ENCODE measurements at regions not wholly inside any gene's neighbourhood (a gene's known extent, or its start where the extent isn't known, plus 50 kb on each side); places are given as distances from the start of the nearest gene placed in this dataset.

DNA sequence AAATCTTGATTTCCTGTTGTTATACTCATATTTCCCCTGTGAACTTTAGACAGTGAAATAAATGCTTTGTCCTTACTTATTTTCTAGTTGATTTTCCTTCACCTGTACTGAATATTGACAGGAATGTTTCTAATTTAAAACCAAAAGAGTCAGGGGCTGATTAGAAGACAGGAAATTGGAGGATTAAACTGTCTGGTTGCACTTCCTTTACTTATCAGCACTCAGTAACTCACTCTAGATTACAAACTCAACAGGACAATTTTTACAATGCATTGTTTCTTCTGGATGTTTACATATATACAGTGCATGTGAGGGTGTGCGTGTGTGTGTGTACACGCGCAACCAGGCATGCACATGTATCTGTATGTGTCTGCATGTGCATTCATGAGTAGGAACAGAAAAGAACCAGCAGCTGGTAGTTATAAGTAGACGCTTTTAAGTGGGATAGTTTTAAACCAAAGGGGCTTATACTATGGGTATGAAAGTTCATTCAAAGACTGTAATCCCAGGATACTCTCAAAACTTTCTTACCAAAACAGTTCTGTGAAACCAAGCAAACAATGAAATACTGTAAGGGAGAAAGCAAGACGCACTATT is 212.0 kb upstream of the NFIA start:
- no peaks in the 10 kb centered on the region for H3K27me3 Mint-ChIP-seq
- no peaks in the 10 kb centered on the region for H3K9me3 Mint-ChIP-seq
- no peaks in the 10 kb centered on the region for H3K36me3 Mint-ChIP-seq (ENCODE audit: low read depth)
- H3K4me1 Mint-ChIP-seq (ENCODE audit: low read depth) = peaks cover 7% of the 10 kb centered on the region
- no peak overlapping the region for H3K4me3 Mint-ChIP-seq
- H3K27ac Mint-ChIP-seq = no peak overlapping the region
- intact Hi-C loops (cut with micrococcal nuclease) = no loop called here

DNA sequence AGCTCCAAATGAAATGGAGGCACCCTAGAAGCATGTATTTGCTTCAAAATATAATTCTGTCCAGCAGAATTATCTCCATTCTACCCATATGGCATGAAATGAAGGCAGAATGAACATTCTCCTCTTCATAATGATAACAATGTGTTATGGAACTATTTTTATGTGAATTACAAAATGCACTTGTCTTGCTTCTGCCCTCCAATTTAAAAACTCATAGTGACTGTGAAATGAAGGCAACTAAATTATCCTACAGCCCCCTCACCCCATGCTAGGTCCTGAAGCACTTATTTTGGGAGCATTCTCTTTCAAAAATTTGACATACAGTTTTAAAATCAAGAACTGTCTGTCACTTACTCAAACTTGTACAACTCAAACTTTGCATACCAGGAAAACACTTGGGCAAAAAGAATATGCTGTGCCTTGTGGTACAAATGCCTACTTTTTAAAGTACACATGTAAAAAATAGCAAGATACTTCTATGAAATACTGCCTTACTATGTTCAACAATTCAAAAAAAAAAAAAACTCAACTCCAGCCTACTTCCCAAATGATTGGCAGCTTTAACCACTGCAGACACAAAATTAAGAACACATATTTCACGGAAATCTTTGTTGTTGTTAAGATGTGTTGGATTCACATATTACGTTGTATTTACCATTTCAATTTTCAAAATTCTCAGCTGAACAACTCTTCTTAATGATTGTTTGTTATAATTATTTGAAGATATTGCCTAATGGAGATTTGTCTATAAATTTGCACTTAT is 213.3 kb upstream of the NFIA start:
- no peak overlapping the region for H3K27ac Mint-ChIP-seq
- H3K36me3 Mint-ChIP-seq (ENCODE audit: low read depth) = no peaks in the 10 kb centered on the region
- intact Hi-C loops (cut with micrococcal nuclease) = no loop called here
- H3K27me3 Mint-ChIP-seq = no peaks in the 10 kb centered on the region
- H3K9me3 Mint-ChIP-seq = no peaks in the 10 kb centered on the region
- H3K4me3 Mint-ChIP-seq = no peak overlapping the region
- H3K4me1 Mint-ChIP-seq (ENCODE audit: low read depth) = no peaks in the 10 kb centered on the region

DNA sequence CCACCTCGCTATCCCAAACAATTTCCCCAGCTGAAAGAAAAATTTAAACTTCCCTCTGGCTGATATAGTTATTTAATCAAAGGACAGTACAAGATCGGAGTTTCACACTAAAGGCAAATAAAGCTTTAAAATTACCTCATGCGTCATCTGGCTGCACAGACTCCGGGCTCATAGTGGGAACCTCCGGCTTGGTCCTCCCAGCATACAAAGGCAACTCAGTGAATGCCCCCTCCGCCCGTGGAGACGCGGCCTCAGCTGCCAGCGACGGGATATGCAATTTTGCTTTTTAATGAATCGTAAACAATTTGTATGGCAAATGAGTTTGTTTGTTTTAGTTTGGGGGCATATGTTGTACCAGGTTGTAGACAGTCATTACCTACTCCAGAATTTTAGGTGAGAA is 214.6 kb upstream of the NFIA start:
- no peak overlapping the region for H3K4me3 Mint-ChIP-seq
- H3K4me1 Mint-ChIP-seq (ENCODE audit: low read depth) = no peaks in the 10 kb centered on the region
- intact Hi-C loops (cut with micrococcal nuclease) = no loop called here
- no peaks in the 10 kb centered on the region for H3K9me3 Mint-ChIP-seq
- no peaks in the 10 kb centered on the region for H3K36me3 Mint-ChIP-seq (ENCODE audit: low read depth)
- no peaks in the 10 kb centered on the region for H3K27me3 Mint-ChIP-seq
- no peak overlapping the region for H3K27ac Mint-ChIP-seq

DNA sequence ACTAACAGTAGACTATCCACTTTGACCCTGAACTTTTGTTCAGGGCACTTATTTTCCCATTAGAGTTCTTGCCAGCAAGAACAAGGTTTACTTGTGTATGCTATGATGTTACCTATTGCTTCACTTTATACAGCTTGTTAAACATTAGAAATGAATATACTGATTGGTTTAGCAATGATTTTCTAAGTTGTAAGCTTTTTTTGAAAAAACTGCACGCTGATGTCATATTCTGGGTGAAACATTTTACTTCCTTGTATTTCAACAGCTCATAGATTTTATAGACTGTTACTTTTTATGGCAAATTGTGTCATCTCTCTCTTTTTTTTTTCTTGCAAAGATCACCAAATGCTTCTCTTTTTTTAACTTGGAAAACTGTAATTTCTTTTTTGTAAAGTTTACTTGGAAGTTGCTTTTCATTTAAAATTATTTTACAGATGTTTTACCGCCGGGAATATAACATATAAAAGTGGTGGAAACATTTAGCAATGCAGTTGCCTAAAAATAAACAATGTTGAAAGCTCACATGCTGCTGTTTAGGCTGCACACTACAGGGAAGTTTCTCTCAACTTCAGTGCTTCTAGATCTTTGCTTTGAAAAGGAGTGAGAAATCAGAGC is 215.3 kb upstream of the NFIA start:
- Mint-ChIP-seq H3K9me3 (no peaks in the 10 kb centered on the region), H3K27ac (no peak overlapping the region), H3K27me3 (no peaks in the 10 kb centered on the region), H3K4me1 (ENCODE audit: low read depth) (no peaks in the 10 kb centered on the region), H3K4me3 (no peak overlapping the region), H3K36me3 (ENCODE audit: low read depth) (no peaks in the 10 kb centered on the region)
- intact Hi-C loops (cut with micrococcal nuclease) = no loop called here

DNA sequence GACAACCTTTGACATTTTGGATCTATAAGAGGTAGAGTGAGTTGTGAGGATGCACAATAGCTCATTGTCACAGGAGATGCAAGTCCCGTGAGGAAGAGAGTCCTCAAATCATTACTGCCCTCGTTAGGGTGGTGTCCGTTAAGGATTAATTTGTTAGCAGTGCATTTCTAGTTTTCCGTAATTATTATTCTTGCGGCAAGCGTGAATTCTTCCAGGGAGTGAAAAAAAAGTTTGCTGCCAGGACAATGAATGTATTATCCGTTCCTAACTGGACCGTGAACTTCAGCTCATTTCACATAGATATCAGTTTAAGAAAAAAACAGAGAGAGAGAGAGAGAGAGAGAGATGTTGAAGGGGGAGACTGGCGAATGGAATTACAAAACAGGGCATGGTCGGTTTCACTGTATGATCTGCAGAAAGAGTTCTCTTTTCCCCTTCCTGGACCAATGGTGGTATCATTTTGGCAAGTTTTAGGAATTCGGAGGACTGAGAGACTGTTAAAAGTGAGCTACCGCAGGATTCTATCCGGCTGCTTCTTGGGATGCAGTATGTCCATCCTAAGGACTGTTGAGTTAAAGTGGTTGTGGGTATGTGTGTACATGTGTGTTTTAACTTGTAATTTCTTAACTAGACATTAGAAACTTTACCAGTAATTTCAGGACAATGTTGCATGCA is 216.0 kb upstream of the NFIA start:
- intact Hi-C loops (cut with micrococcal nuclease) = no loop called here
- Mint-ChIP-seq H3K27me3 (no peaks in the 10 kb centered on the region), H3K36me3 (ENCODE audit: low read depth) (no peaks in the 10 kb centered on the region), H3K9me3 (no peaks in the 10 kb centered on the region), H3K4me1 (ENCODE audit: low read depth) (no peaks in the 10 kb centered on the region), H3K4me3 (no peak overlapping the region), H3K27ac (no peak overlapping the region)

DNA sequence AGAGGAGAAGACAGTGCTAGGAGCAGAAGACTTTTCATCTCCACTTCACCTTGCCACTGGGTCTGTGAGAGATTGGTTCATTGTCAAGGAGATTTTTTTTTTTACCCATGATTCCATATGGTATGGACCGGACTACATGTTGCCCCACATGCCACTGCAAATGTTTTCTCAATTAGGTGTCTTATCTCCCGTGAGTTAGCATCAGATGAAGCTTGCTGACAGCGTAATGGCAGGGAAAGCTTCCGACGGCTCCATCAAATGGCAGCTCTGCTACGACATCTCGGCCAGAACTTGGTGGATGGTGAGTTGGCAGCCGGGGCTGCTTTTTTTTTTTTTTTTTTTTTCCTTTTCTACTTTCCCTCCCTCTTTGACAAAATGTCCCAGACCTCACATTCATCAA is 217.2 kb upstream of the NFIA start:
- no peaks in the 10 kb centered on the region for H3K36me3 Mint-ChIP-seq (ENCODE audit: low read depth)
- no peaks in the 10 kb centered on the region for H3K9me3 Mint-ChIP-seq
- H3K4me1 Mint-ChIP-seq (ENCODE audit: low read depth) = no peaks in the 10 kb centered on the region
- H3K4me3 Mint-ChIP-seq = no peak overlapping the region
- no peak overlapping the region for H3K27ac Mint-ChIP-seq
- no peaks in the 10 kb centered on the region for H3K27me3 Mint-ChIP-seq
- intact Hi-C loops (cut with micrococcal nuclease) = no loop called here

DNA sequence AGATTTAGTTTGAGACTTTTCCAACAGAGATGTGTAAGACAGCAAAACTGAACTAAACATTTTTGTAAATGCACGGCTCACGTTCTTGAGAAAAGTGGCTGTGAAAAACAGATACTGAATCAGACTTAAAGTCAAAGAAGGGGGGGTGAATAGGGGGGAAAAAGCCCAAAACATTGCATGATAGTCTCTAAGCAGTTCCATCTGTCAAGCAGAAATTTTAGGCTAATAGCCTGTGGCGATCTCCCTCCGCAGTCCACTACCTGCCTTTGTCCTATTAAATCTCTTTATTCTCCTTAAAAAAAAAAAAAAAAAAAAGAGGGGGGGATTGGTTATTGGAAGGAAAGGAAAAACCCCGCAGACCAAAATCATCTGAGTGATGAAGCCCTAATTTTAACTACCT is 217.6 kb upstream of the NFIA start:
- Mint-ChIP-seq H3K4me1 (ENCODE audit: low read depth) (no peaks in the 10 kb centered on the region), H3K4me3 (no peak overlapping the region), H3K36me3 (ENCODE audit: low read depth) (no peaks in the 10 kb centered on the region), H3K9me3 (no peaks in the 10 kb centered on the region), H3K27ac (no peak overlapping the region), H3K27me3 (no peaks in the 10 kb centered on the region)
- intact Hi-C loops (cut with micrococcal nuclease) = no loop called here

DNA sequence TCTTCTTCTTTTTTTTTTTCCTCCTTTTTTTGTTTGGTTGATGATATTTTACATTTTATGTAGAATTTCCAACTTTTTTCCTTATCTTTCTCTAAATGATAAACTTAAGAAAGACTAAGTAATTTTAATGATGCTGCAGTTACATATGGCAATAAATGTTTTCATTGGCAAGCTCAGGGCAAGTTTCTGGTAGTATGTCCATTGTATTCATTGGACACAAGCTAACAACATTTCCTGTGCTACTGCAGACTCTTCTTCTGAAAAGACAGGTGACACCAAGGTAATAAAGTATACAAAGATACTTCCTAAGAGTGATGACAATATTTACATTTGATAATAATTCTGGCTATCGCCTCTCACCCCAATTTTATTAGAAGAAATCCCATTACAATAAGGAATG is 219.2 kb upstream of the NFIA start:
- Mint-ChIP-seq H3K27me3 (no peaks in the 10 kb centered on the region), H3K4me3 (no peak overlapping the region), H3K36me3 (ENCODE audit: low read depth) (no peaks in the 10 kb centered on the region), H3K9me3 (no peaks in the 10 kb centered on the region), H3K4me1 (ENCODE audit: low read depth) (no peaks in the 10 kb centered on the region), H3K27ac (no peak overlapping the region)
- intact Hi-C loops (cut with micrococcal nuclease) = no loop called here

DNA sequence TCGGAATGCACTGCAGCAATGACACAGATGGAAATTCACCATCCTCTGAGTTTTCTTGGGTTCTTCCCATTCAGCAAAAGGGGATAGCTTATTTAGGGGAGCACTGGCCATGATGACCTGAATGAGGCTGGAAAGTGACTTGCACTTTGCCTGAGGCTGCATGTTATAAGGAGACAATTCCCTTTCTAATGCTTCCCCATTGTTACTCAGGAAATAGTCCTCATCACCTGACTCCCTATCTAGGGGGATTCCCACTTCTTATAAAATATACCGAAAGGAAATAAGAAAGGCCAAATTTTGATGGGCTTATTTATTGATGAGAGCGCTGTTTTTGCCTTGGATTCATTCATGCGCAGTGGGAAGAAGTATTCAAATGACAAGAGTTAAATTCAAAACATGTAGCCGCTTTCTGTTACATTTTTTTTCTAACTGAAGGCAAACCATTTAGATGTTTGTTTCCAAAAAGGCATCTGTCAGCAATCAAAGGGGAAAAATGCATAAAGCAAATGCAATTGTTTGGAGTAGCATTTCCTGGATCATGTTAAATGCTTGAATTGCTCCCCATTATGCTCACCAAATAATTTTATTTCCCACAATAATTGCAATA is 220.3 kb upstream of the NFIA start:
- Mint-ChIP-seq H3K27ac (no peak overlapping the region), H3K9me3 (no peaks in the 10 kb centered on the region), H3K36me3 (ENCODE audit: low read depth) (no peaks in the 10 kb centered on the region), H3K4me3 (no peak overlapping the region), H3K27me3 (no peaks in the 10 kb centered on the region), H3K4me1 (ENCODE audit: low read depth) (no peaks in the 10 kb centered on the region)
- intact Hi-C loops (cut with micrococcal nuclease) = no loop called here

DNA sequence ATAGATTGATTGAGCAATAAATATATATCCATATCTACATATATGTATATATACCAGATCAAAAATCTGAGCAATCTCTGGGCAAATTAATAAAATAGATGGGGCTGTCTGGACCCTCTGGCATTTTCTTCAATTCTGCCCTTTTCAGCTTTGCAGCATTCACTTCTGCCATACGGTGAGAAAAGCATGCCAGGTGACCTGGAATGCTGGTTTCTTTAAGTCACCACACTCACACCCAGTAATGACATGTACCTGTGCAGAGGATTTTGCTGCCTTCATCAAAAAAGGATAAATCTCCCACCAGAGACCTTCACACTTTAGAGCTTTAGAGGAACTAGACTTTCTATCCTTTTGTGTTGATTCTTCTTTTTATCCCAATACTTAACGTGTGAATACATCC is 223.2 kb upstream of the NFIA start:
- no peaks in the 10 kb centered on the region for H3K9me3 Mint-ChIP-seq
- H3K4me1 Mint-ChIP-seq (ENCODE audit: low read depth) = no peaks in the 10 kb centered on the region
- intact Hi-C loops (cut with micrococcal nuclease) = no loop called here

DNA sequence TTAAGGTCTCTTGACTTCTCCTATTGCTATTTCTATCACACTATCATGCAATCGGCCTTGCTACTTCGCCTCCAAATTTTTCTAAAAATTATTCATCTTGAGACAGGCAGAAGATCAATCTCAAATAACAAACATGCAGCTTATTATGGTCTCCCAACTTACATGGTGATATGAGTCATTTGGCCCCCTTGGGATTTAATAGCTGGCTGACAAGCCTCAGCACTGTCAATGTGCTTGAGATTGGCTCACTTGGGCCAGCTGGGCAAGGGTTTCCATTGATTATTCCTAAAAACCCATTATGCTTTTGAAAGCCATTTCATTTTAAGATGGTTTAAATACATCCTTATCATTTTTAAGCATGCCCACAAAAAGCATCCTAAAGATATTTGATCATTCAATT is 224.5 kb upstream of the NFIA start:
- no peak overlapping the region for H3K4me3 Mint-ChIP-seq
- no peaks in the 10 kb centered on the region for H3K36me3 Mint-ChIP-seq (ENCODE audit: low read depth)
- H3K4me1 Mint-ChIP-seq (ENCODE audit: low read depth) = no peaks in the 10 kb centered on the region
- H3K27me3 Mint-ChIP-seq = no peaks in the 10 kb centered on the region
- no peak overlapping the region for H3K27ac Mint-ChIP-seq
- H3K9me3 Mint-ChIP-seq = no peaks in the 10 kb centered on the region
- intact Hi-C loops (cut with micrococcal nuclease) = no loop called here

More for the DNA sequence above, 223.2 kb upstream of the NFIA start:
- no peaks in the 10 kb centered on the region for H3K36me3 Mint-ChIP-seq (ENCODE audit: low read depth)
- H3K27me3 Mint-ChIP-seq = no peaks in the 10 kb centered on the region
- H3K27ac Mint-ChIP-seq = no peak overlapping the region
- H3K4me3 Mint-ChIP-seq = no peak overlapping the region

DNA sequence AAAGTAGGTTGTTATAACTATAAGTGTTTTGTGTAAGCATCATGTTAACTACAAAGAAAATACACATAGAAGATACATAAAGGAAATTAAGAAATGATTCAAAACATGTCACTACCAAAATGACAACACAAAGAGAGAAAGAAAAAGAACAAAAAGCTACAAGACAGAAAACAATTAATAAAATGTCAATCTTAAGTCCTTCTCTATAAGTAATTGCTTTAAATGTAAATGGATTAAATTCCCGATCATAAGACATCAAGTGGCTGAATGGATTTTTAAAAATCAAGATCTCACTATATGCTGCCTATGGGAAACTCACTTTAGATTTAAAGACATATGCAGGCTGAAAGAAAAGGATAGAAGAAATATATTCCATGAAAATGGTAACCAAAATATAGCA is 232.3 kb upstream of the NFIA start:
- H3K9me3 Mint-ChIP-seq = no peaks in the 10 kb centered on the region
- intact Hi-C loops (cut with micrococcal nuclease) = no loop called here
- no peaks in the 10 kb centered on the region for H3K36me3 Mint-ChIP-seq (ENCODE audit: low read depth)
- H3K27me3 Mint-ChIP-seq = no peaks in the 10 kb centered on the region
- no peak overlapping the region for H3K27ac Mint-ChIP-seq
- no peak overlapping the region for H3K4me3 Mint-ChIP-seq
- no peaks in the 10 kb centered on the region for H3K4me1 Mint-ChIP-seq (ENCODE audit: low read depth)

DNA sequence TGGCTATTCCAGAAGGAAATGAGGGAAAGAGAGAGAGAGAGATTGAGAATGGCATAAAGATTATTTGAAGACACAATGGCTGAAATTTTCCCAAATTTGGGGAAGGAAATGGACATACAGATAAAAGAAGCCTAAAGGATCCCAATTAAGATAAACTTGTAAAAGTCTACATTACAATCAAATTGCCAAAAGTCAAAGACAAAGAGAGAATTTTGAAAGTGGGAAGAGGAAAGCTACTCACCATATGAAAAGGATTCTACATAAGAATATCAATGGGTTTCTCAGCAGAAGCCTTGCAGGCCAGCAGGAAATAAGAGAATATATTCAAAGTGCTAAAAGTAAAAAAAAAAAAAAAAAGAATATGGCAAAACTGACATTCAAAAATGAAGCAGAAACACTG is 233.0 kb upstream of the NFIA start:
- Mint-ChIP-seq H3K9me3 (no peaks in the 10 kb centered on the region), H3K4me1 (ENCODE audit: low read depth) (no peaks in the 10 kb centered on the region), H3K4me3 (no peak overlapping the region), H3K27ac (no peak overlapping the region), H3K27me3 (no peaks in the 10 kb centered on the region), H3K36me3 (ENCODE audit: low read depth) (no peaks in the 10 kb centered on the region)
- intact Hi-C loops (cut with micrococcal nuclease) = loop anchor here (5.0 kb wide), 1 partner anchor 603 kb away; no protein-coding TSS in a partner anchor
